ENCODE measurements at regions not wholly inside any gene's neighbourhood (a gene's known extent, or its start where the extent isn't known, plus 50 kb on each side); places are given as distances from the start of the nearest gene placed in this dataset.

GRCh38 chr6:68012822-68013221 lies 622.3 kb upstream of the ADGRB3 start:
- no peak overlapping the region for H3K4me3 ChIP-seq (IDR thresholded peaks at IDR 0.05; ENCODE audit: insufficient read depth, low read depth, low read length)
- H4K20me1 ChIP-seq (ENCODE audit: insufficient read depth): no peaks in the 10 kb centered on the region
- no peak for TF ChIP-seq CTCF (conservative IDR thresholded peaks at IDR 0.05; ENCODE audit: low read depth, low read length)
- H3K4me2 ChIP-seq: no peak overlapping the region
- no peak overlapping the region for H2AFZ ChIP-seq (ENCODE audit: low read depth)
- no peaks in the 10 kb centered on the region for H3K27me3 ChIP-seq (ENCODE audit: insufficient read depth, low read depth)
- peaks cover 9% of the 10 kb centered on the region for H3K4me1 ChIP-seq (ENCODE audit: low read depth, poor library complexity, severe bottlenecking)
- no peaks in the 10 kb centered on the region for H3K36me3 ChIP-seq (ENCODE audit: insufficient read depth)
- no peaks in the 10 kb centered on the region for H3K79me2 ChIP-seq (ENCODE audit: insufficient read depth, low read depth)
- no peak overlapping the region for H3K9ac ChIP-seq
- no peak overlapping the region for H3K27ac ChIP-seq

- Histone ChIP-seq H3K27me3 (ENCODE audit: insufficient read depth, low read depth) (no peaks in the 10 kb centered on the region), H3K9ac (no peak overlapping the region), H3K4me2 (no peak overlapping the region), H4K20me1 (ENCODE audit: insufficient read depth) (no peaks in the 10 kb centered on the region), H3K79me2 (ENCODE audit: insufficient read depth, low read depth) (no peaks in the 10 kb centered on the region), H3K4me1 (ENCODE audit: low read depth, poor library complexity, severe bottlenecking) (peaks cover 9% of the 10 kb centered on the region), H3K4me3 (IDR thresholded peaks at IDR 0.05; ENCODE audit: insufficient read depth, low read depth, low read length) (no peak overlapping the region), H2AFZ (ENCODE audit: low read depth) (no peak overlapping the region), H3K36me3 (ENCODE audit: insufficient read depth) (no peaks in the 10 kb centered on the region), H3K27ac (no peak overlapping the region)
- no peak for TF ChIP-seq CTCF (conservative IDR thresholded peaks at IDR 0.05; ENCODE audit: low read depth, low read length)
Observed at GRCh38 chr6:68010936-68011335, 624.1 kb upstream of the ADGRB3 start.

GRCh38 chr6:68008445-68008844 lies 626.6 kb upstream of the ADGRB3 start:
- H3K27me3 ChIP-seq (ENCODE audit: insufficient read depth, low read depth): no peaks in the 10 kb centered on the region
- H3K36me3 ChIP-seq (ENCODE audit: insufficient read depth): no peaks in the 10 kb centered on the region
- no peak overlapping the region for H3K4me3 ChIP-seq (IDR thresholded peaks at IDR 0.05; ENCODE audit: insufficient read depth, low read depth, low read length)
- H3K79me2 ChIP-seq (ENCODE audit: insufficient read depth, low read depth): no peaks in the 10 kb centered on the region
- no peak overlapping the region for H2AFZ ChIP-seq (ENCODE audit: low read depth)
- H3K4me2 ChIP-seq: no peak overlapping the region
- H4K20me1 ChIP-seq (ENCODE audit: insufficient read depth): no peaks in the 10 kb centered on the region
- TF ChIP-seq CTCF (conservative IDR thresholded peaks at IDR 0.05; ENCODE audit: low read depth, low read length): no peak
- H3K4me1 ChIP-seq (ENCODE audit: low read depth, poor library complexity, severe bottlenecking): peaks cover 9% of the 10 kb centered on the region
- H3K27ac ChIP-seq: no peak overlapping the region
- no peak overlapping the region for H3K9ac ChIP-seq

DNA sequence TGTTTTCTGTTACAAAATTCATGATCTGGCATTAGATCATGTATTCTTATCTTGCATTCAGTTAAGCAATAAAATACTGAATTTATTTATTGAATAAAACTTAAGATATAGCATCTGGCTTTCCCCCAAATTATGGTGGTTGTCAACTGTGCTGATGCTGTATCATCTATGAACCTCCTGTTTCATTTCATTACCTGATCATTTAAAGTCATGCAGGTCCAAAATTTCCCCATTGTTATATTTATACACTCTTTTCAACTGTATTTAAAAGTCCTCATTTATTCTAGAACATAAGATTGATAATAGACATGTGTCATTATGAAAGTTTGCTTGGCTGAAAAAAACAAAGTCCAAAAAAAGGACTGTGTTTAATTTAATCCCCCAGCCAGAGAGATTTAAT lies 627.4 kb upstream of the ADGRB3 start:
- H3K27ac ChIP-seq: no peak overlapping the region
- H3K9ac ChIP-seq: no peak overlapping the region
- no peaks in the 10 kb centered on the region for H3K79me2 ChIP-seq (ENCODE audit: insufficient read depth, low read depth)
- no peak overlapping the region for H3K4me3 ChIP-seq (IDR thresholded peaks at IDR 0.05; ENCODE audit: insufficient read depth, low read depth, low read length)
- no peak overlapping the region for H2AFZ ChIP-seq (ENCODE audit: low read depth)
- no peak for TF ChIP-seq CTCF (conservative IDR thresholded peaks at IDR 0.05; ENCODE audit: low read depth, low read length)
- H4K20me1 ChIP-seq (ENCODE audit: insufficient read depth): no peaks in the 10 kb centered on the region
- H3K4me2 ChIP-seq: no peak overlapping the region
- no peaks in the 10 kb centered on the region for H3K36me3 ChIP-seq (ENCODE audit: insufficient read depth)
- no peaks in the 10 kb centered on the region for H3K27me3 ChIP-seq (ENCODE audit: insufficient read depth, low read depth)
- peaks cover 9% of the 10 kb centered on the region for H3K4me1 ChIP-seq (ENCODE audit: low read depth, poor library complexity, severe bottlenecking)
